ENCODE measurements at regions not wholly inside any gene's neighbourhood (a gene's known extent, or its start where the extent isn't known, plus 50 kb on each side); places are given as distances from the start of the nearest gene placed in this dataset.

DNA sequence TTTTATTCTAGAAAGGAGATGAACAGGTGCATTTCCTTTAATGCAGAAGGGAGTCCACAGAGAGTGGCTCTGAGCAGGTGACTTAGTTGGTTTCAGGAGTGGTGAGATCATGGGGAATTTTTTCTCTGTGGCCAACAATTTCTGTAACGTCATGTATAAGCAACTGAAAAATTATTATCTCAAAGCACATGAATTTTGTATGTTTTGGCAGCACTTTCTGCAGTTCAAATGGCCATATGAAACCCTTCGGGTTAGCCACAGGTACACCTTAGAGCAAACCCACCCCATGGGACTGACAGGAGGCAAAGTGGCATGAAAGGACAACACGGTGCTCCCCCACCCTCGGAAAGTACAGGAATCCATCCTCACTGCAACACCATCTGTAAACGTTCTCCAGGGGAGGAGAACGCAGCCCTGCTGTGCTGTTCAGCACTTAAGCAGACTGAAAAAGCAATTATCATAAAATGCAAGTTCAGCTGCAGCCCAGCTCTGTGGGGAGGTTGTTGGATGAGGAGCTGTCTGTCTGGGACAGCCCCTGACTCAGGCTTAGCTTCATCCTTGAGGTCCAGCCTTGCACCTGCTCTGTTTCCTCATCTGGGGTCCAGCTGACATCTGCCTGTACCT lies 55.8 kb upstream of the CLDN14 start:
- H3K4me2 ChIP-seq (ENCODE audit: low read depth, low read length, poor library complexity, severe bottlenecking) = no peak overlapping the region
- H4K20me1 ChIP-seq (ENCODE audit: insufficient read depth, low read length, poor library complexity, severe bottlenecking) = no peaks in the 10 kb centered on the region
- no peaks in the 10 kb centered on the region for H3F3A ChIP-seq (ENCODE audit: low read depth)
- no peak overlapping the region for H3K9ac ChIP-seq (ENCODE audit: low read depth, low read length, poor library complexity, severe bottlenecking)
- H3K4me1 ChIP-seq (ENCODE audit: insufficient read depth, low read length, poor library complexity, severe bottlenecking) = no peaks in the 10 kb centered on the region
- no peaks in the 10 kb centered on the region for H3K36me3 ChIP-seq (ENCODE audit: insufficient read depth, low read length)
- no peak overlapping the region for H3K4me3 ChIP-seq (ENCODE audit: low read length, poor library complexity, severe bottlenecking)
- no peaks in the 10 kb centered on the region for H3K79me2 ChIP-seq (ENCODE audit: insufficient read depth, low read length)
- no peaks in the 10 kb centered on the region for H3K9me2 ChIP-seq (replicated peaks; ENCODE audit: low read depth, low read length)
- no peak overlapping the region for H2AFZ ChIP-seq (ENCODE audit: low read length)
- no peak for TF ChIP-seq EZH2phosphoT487 (IDR thresholded peaks at IDR 0.05; ENCODE audit: borderline replicate concordance)
- TF ChIP-seq, protein P1, sequence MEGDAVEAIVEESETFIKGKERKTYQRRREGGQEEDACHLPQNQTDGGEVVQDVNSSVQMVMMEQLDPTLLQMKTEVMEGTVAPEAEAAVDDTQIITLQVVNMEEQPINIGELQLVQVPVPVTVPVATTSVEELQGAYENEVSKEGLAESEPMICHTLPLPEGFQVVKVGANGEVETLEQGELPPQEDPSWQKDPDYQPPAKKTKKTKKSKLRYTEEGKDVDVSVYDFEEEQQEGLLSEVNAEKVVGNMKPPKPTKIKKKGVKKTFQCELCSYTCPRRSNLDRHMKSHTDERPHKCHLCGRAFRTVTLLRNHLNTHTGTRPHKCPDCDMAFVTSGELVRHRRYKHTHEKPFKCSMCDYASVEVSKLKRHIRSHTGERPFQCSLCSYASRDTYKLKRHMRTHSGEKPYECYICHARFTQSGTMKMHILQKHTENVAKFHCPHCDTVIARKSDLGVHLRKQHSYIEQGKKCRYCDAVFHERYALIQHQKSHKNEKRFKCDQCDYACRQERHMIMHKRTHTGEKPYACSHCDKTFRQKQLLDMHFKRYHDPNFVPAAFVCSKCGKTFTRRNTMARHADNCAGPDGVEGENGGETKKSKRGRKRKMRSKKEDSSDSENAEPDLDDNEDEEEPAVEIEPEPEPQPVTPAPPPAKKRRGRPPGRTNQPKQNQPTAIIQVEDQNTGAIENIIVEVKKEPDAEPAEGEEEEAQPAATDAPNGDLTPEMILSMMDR (conservative IDR thresholded peaks at IDR 0.05; ENCODE audit: low read length) = no peak
- no peaks in the 10 kb centered on the region for H3K9me3 ChIP-seq (ENCODE audit: insufficient read depth, low read depth, low read length)
- no peaks in the 10 kb centered on the region for H3K27me3 ChIP-seq (ENCODE audit: insufficient read depth, low read length, poor library complexity, severe bottlenecking)

DNA sequence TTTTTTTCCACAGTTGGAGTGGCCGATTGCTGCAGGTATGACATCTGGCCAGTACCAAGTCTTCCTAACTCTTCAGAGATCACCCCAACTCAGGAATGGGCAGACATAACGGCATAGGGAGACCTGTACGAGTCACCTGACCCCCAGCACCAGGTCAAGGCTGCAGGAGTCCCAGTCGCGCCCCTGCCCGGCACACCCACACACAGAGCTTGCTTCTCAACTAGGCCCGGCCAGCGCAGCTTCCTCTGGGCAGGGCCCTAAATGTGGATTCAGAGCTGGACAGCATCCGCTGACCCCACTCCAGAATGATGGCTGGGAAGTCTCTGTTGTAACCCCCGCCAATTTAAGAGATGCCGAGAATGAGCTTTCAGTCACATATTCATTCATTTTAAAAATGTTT lies 58.8 kb upstream of the CLDN14 start:
- TF ChIP-seq EZH2phosphoT487 (IDR thresholded peaks at IDR 0.05; ENCODE audit: borderline replicate concordance) = no peak
- TF ChIP-seq, protein P1 (conservative IDR thresholded peaks at IDR 0.05; ENCODE audit: low read length) = no peak
- no peaks in the 10 kb centered on the region for H3K9me3 ChIP-seq (ENCODE audit: insufficient read depth, low read depth, low read length)
- H3K4me2 ChIP-seq (ENCODE audit: low read depth, low read length, poor library complexity, severe bottlenecking) = no peak overlapping the region
- H3K4me3 ChIP-seq (ENCODE audit: low read length, poor library complexity, severe bottlenecking) = no peak overlapping the region
- H2AFZ ChIP-seq (ENCODE audit: low read length) = no peak overlapping the region
- no peaks in the 10 kb centered on the region for H3K4me1 ChIP-seq (ENCODE audit: insufficient read depth, low read length, poor library complexity, severe bottlenecking)
- H3K9ac ChIP-seq (ENCODE audit: low read depth, low read length, poor library complexity, severe bottlenecking) = no peak overlapping the region
- no peaks in the 10 kb centered on the region for H3F3A ChIP-seq (ENCODE audit: low read depth)
- no peaks in the 10 kb centered on the region for H3K36me3 ChIP-seq (ENCODE audit: insufficient read depth, low read length)
- H4K20me1 ChIP-seq (ENCODE audit: insufficient read depth, low read length, poor library complexity, severe bottlenecking) = no peaks in the 10 kb centered on the region
- no peaks in the 10 kb centered on the region for H3K79me2 ChIP-seq (ENCODE audit: insufficient read depth, low read length)
- no peaks in the 10 kb centered on the region for H3K27me3 ChIP-seq (ENCODE audit: insufficient read depth, low read length, poor library complexity, severe bottlenecking)
- no peaks in the 10 kb centered on the region for H3K9me2 ChIP-seq (replicated peaks; ENCODE audit: low read depth, low read length)

GRCh38 chr21:36539434-36540150 lies 59.7 kb upstream of the CLDN14 start:
- no peaks in the 10 kb centered on the region for H3K4me1 ChIP-seq (ENCODE audit: insufficient read depth, low read length, poor library complexity, severe bottlenecking)
- H3K36me3 ChIP-seq (ENCODE audit: insufficient read depth, low read length) = no peaks in the 10 kb centered on the region
- no peak overlapping the region for H2AFZ ChIP-seq (ENCODE audit: low read length)
- H3K9ac ChIP-seq (ENCODE audit: low read depth, low read length, poor library complexity, severe bottlenecking) = no peak overlapping the region
- no peaks in the 10 kb centered on the region for H4K20me1 ChIP-seq (ENCODE audit: insufficient read depth, low read length, poor library complexity, severe bottlenecking)
- no peak overlapping the region for H3K4me3 ChIP-seq (ENCODE audit: low read length, poor library complexity, severe bottlenecking)
- no peaks in the 10 kb centered on the region for H3K79me2 ChIP-seq (ENCODE audit: insufficient read depth, low read length)
- H3K27me3 ChIP-seq (ENCODE audit: insufficient read depth, low read length, poor library complexity, severe bottlenecking) = no peaks in the 10 kb centered on the region
- H3K9me2 ChIP-seq (replicated peaks; ENCODE audit: low read depth, low read length) = no peaks in the 10 kb centered on the region
- H3K4me2 ChIP-seq (ENCODE audit: low read depth, low read length, poor library complexity, severe bottlenecking) = no peak overlapping the region
- H3K9me3 ChIP-seq (ENCODE audit: insufficient read depth, low read depth, low read length) = no peaks in the 10 kb centered on the region
- H3F3A ChIP-seq (ENCODE audit: low read depth) = no peaks in the 10 kb centered on the region
- TF ChIP-seq EZH2phosphoT487 (IDR thresholded peaks at IDR 0.05; ENCODE audit: borderline replicate concordance) = no peak
- TF ChIP-seq, protein P1 (conservative IDR thresholded peaks at IDR 0.05; ENCODE audit: low read length) = no peak
